ENCODE measurements at regions not wholly inside any gene's neighbourhood (a gene's known extent, or its start where the extent isn't known, plus 50 kb on each side); places are given as distances from the start of the nearest gene placed in this dataset.

DNA sequence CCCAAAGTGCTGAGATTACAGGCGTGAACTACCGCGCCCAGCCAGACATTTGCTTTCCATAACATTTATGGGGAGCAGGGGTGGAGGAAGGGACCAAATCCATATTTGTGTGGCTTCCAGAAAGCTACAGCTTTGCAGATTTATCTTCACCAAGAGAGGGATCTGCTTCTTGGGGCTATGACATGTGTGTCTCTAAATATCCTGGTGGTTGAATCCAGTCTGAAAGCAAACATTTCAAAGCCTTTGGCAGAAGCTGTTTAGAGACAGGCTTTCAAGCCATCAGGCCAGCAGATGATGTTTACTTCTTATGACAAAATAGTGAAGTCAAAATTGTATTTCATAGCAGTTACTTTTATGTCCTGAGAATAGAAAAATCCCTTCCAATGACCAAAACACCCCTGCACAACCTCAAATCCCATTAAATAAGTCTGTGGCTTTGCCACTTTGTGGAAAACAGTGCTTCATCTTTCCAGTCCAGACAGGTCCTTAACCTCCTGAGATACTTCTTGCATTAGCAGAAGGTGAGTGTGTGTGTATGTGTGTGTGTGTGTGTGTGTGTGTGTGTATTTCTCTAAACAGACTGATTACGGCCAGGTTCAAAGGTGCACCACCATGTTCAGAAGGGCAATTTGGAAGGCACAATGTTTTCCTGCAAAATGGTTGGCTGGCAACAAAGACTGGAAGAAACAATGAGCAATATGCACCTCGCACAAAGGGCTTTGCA is 191.4 kb upstream of the LRIG1 start:
- DNase-seq (ENCODE audit: low read depth in 2 of 2) = no peak

GRCh38 chr3:66692766-66693150 is 191.9 kb upstream of the LRIG1 start:
- no peak for DNase-seq (ENCODE audit: low read depth in 2 of 2)

- DNase-seq (ENCODE audit: low read depth in 2 of 2) = no peak
Measured at GRCh38 chr3:66693461-66694031, 192.7 kb upstream of the LRIG1 start.

GRCh38 chr3:66702126-66702525 is 201.3 kb upstream of the LRIG1 start:
- DNase-seq (ENCODE audit: low read depth in 2 of 2) = no peak

- no peak for DNase-seq (ENCODE audit: low read depth in 2 of 2)
Measured at GRCh38 chr3:66703501-66703900, 202.7 kb upstream of the LRIG1 start.

DNA sequence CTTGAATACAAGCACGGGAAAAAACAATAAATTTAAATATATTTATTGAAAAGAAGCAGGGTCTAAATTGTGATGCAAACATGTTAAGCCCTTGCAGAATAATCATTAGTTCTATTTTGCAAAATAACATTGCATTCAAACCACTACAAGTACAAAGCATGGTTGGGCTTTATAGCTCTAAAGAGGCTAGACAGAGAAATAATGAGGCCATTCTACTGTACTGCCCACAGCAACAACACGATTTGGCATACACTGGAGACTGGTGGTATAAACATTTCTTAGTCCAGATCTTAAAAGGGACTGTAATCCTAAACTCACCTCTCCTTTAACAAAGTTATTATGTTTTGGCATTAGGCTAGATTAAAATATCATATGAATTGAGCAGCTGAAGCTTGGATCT is 204.3 kb upstream of the LRIG1 start:
- no peak for DNase-seq (ENCODE audit: low read depth in 2 of 2)

DNA sequence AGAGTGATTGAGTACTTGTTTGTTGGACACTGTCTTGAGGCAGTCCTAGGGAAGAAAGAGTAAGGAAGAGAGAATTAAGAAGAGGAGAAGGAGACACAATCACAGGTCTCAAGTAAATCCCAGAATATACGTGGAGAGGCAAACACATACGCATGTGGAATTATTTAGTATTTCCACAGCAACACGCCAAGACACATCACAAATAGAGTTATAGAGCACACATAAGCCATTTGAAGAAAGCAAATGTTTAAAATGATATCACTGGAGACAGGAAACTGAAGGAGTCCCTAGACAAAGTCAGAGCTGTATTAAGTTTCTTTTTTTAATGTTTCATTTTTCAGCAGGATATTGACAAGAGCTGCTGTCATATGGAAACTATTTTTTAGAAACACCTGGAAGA is 206.1 kb upstream of the LRIG1 start:
- DNase-seq (ENCODE audit: low read depth in 2 of 2) = no peak

DNA sequence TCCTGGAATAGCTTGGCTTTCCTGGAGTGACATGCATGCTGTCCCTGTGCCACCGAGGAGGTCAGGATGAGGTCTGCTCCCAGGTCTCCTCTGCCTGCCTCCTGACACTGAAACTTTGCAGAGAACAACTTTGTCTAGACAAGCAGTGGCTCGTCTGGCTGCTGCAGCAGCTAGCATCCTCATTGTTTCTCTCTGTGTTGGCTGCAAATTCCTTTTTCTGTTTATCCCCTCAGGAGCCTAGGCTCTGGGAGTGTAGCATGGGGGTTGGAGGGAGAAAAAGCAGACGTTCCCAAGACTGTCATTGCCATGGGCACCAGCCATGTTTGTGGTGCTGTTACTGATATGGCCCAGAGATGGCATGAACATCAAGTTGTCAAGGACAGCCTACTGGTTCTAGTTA is 208.7 kb upstream of the LRIG1 start:
- DNase-seq (ENCODE audit: low read depth in 2 of 2) = no peak

GRCh38 chr3:66712210-66712609 is 211.4 kb upstream of the LRIG1 start:
- no peak for DNase-seq (ENCODE audit: low read depth in 2 of 2)

DNA sequence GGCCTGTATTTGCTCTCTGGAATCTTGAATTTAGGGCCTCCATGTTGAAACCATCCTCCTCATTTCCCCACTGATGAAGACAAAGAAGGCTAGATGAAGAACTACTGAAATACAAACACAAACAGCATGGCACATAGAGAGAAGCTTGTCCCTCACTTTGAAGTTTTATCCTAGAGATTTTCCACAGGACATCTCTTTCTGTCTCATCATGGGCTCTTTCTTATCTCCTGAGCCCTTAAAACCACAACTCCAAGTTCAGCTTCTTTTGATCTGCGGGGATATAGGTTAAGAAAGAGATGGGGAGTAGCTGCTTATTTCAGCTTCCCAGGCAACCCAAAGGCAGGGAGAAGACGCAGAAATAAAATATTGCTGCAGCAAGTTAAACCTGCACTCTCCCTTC is 213.1 kb upstream of the LRIG1 start:
- no peak for DNase-seq (ENCODE audit: low read depth in 2 of 2)

DNA sequence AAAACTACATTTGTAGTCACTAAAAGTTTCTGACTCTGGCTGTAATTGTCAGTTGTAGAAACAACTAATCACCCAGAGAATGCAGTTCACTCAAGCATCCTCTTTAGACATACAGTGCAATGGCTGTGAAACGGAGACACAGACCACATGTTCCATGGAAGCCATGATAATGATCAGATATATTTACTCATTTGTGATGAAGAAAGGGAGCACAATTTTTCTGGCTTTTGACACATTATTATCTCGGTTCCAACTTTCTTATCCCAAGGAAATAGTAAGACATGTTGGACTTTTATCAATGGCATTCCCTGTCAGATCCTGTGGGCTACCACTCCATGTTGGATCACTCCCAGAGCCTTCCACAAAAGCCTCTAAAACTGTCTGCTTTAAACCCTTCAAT is 215.0 kb upstream of the LRIG1 start:
- no peak for DNase-seq (ENCODE audit: low read depth in 2 of 2)

GRCh38 chr3:66717806-66718205 is 217.0 kb upstream of the LRIG1 start:
- no peak for DNase-seq (ENCODE audit: low read depth in 2 of 2)

- DNase-seq (ENCODE audit: low read depth in 2 of 2) = no peak
Measured at GRCh38 chr3:66719796-66720356, 219.1 kb upstream of the LRIG1 start.

- no peak for DNase-seq (ENCODE audit: low read depth in 2 of 2)
Measured at GRCh38 chr3:66720508-66720907, 219.7 kb upstream of the LRIG1 start.

- no peak for DNase-seq (ENCODE audit: low read depth in 2 of 2)
Measured at GRCh38 chr3:66722675-66723074, 221.9 kb upstream of the LRIG1 start.

- DNase-seq (ENCODE audit: low read depth in 2 of 2) = no peak
Measured at GRCh38 chr3:66723231-66723630, 222.4 kb upstream of the LRIG1 start.

DNA sequence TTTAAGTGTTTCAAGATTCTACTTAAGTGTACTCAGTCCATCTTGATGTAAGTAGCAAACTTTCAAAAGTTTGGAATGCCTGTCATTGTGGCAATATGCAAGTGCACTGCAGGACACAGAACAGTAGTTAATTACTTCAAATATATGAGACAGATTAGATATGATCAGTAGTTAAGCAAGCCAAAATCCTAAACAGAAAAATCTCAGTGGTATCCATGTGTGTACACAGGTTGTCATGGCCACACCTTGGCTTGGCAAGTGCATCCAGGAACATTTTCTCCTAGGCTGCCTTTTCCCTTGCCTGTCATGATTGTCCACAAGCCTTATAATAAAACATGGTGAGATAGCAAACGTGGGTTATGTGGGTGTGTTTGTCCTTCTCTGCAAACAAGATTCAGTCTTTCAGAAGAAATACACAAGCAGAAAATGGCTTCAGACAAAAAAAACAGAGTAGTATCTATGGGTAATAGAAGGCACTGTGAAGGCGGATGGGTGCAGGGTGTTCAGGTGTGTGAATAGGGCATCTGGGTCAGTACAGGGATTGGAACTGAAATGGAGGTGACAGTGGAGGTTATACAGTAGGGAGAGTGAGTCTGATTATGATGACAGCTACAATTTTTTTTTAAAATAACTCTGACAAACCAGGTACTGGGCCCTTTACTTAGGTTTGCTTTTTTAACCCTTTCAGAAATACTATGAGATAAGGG is 229.0 kb upstream of the LRIG1 start:
- no peak for DNase-seq (ENCODE audit: low read depth in 2 of 2)

DNA sequence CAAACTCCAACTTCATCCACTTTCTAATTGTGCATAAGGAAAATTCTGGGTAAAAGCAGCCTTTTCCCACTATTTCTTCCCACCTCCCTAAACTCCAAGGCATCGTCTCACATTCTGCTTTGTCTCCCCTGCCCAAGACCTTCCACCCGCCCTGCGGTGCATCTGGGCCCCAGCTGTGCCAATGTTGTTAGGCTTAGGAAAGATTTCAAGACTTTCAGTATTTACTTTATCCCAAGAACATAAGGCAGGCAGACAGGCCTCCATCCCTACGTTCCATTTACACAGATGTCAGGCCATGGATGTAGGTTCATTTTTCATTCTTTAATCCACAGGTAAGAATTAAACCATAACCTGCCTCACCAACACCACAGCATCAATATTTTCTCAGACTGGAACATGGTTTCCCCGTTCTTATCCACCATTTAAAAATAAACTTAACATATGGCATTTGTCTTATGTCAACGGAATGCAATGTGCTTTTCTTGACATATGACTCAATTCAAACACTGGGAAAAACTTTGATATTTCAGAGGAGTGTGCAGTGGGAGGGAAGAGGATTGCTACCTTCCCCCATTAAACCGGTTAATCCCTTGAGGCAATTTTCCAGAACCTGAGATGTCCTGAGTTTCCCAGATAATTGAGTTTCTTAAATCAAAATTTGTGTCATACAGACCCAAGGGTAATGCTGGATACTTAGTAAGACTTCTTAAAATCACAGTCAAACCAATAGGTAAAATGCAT is 238.0 kb upstream of the LRIG1 start:
- no peak for DNase-seq (ENCODE audit: low read depth in 2 of 2)

DNA sequence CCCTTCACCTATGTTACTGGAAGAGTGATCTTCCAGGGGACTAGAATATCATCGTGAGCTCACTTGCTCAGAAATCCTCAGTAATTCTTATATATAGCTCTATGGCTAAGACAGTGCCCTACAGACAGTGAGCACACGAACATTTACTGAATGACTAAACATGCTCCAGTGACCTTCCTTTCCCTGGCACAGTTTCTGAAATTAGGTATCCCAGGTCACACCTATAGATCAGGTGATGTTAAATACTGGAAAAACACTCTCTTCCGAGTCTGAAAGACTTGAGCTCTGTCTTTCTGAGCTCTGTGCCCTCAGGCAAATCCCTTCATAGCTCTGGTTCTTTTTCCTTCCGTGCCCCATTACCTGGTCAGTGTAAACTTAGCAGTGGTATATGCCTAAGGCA is 239.4 kb upstream of the LRIG1 start:
- DNase-seq (ENCODE audit: low read depth in 2 of 2) = no peak

GRCh38 chr3:66744521-66744920 is 243.7 kb upstream of the LRIG1 start:
- DNase-seq (ENCODE audit: low read depth in 2 of 2) = no peak

DNA sequence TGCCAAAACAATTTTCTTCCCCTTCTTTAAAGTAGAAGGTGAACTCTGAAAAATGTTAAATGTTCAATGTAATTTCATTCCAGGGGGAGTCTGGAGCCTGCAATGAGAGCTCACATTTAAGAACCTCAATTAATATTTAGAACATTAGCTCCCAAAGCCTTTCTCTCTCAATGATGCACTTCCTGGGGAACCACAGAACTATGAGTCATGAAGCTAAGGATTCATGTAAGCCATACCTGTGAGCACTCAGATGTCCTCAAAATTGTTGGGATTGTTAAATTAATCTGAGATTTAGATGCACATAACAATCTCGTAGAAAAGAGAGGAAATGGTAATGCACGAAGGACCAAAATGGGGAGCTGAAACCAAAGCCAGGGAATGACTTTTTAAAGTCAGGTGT is 244.2 kb upstream of the LRIG1 start:
- no peak for DNase-seq (ENCODE audit: low read depth in 2 of 2)

GRCh38 chr3:66747261-66747660 is 246.4 kb upstream of the LRIG1 start:
- DNase-seq (ENCODE audit: low read depth in 2 of 2) = no peak

All from activated CD4-positive, alpha-beta T cell treated with anti-CD3 and anti-CD28 coated beads for 24 hours (primary cell).